ENCODE measurements at regions not wholly inside any gene's neighbourhood (a gene's known extent, or its start where the extent isn't known, plus 50 kb on each side); places are given as distances from the start of the nearest gene placed in this dataset.

DNA sequence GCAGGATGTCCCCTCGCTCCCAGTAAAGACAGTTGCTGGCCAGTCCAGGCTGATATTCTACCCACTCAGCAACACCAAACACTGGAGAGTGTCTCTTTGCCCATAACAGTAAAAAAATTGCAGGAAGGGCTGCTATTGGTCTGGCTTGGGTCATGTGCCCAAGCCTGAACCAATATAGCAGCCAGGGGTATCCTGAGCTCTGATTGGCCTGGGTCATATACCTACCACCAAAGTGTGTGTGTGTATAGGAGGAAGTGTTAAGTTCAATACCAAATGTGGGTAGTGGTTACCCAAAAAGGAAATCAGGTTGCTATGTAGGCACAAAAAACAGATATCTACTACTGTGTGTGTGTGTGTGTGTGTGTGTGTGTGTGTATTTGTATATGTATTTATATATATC is 373.2 kb downstream of the BCOR start:
- dilution Hi-C loops (cut with HindIII; ENCODE audit: low sequenced_read_pairs, unreplicated experiment), result no loop called here

More for the DNA sequence above, 373.2 kb downstream of the BCOR start:
- Histone ChIP-seq H3K9me1 (ENCODE audit: insufficient read depth, low read length) (no peaks in the 10 kb centered on the region), H3K4me1 (ENCODE audit: control insufficient read depth, insufficient read depth, low read length) (peaks cover 3% of the 10 kb centered on the region; the same call in 1 of the 2 replicates), H2AFZ (replicated peaks; ENCODE audit: low read length, poor library complexity) (no peak overlapping the region), H2BK20ac (ENCODE audit: low read depth, low read length) (no peak overlapping the region), H3K14ac (replicated peaks; ENCODE audit: low read depth, low read length) (no peak overlapping the region), H3K4ac (ENCODE audit: low read depth, low read length) (no peak overlapping the region), H3K79me1 (ENCODE audit: low read depth in 1 of 2, low read length in 2 of 2) (no peaks in the 10 kb centered on the region), H3K27ac (ENCODE audit: insufficient read depth, low read length) (no peak overlapping the region), H4K5ac (ENCODE audit: low read depth, low read length) (no peak overlapping the region), H4K8ac (ENCODE audit: low read depth in 2 of 2, low read length in 2 of 2) (no peak overlapping the region), H3K56ac (ENCODE audit: extremely low read depth, insufficient read depth, low read length) (no peak overlapping the region), H2BK120ac (ENCODE audit: low read depth, low read length) (no peak overlapping the region), H4K20me1 (ENCODE audit: insufficient read depth, low read length) (no peaks in the 10 kb centered on the region), H3K27me3 (ENCODE audit: control insufficient read depth, insufficient read depth, low read length) (peaks cover 30% of the 10 kb centered on the region), H2BK5ac (ENCODE audit: low read depth, low read length, poor library complexity, severe bottlenecking) (no peak overlapping the region), H3K36me3 (ENCODE audit: control insufficient read depth, insufficient read depth, low read length) (no peaks in the 10 kb centered on the region), H3K9me3 (ENCODE audit: control insufficient read depth, insufficient read depth, low read length) (peaks cover 2% of the 10 kb centered on the region; the same call in 1 of the 2 replicates), H3K18ac (ENCODE audit: low read depth, low read length) (no peak overlapping the region), H3K9ac (ENCODE audit: low read depth, low read length) (no peak overlapping the region), H3K4me3 (ENCODE audit: insufficient read depth, low read depth, low read length) (no peak overlapping the region), H2BK15ac (ENCODE audit: low read depth, low read length) (no peak overlapping the region), H3K23ac (ENCODE audit: low read depth, low read length) (no peak overlapping the region), H2AK5ac (ENCODE audit: low read depth, low read length) (no peak overlapping the region), H4K91ac (ENCODE audit: insufficient read depth, low read depth, low read length) (no peak overlapping the region), H2AK9ac (replicated peaks; ENCODE audit: low read depth, low read length, poor library complexity) (no peak overlapping the region), H3K4me2 (ENCODE audit: low read depth, low read length) (no peak overlapping the region)
- TF ChIP-seq MXI1 (IDR thresholded peaks at IDR 0.05; ENCODE audit: borderline replicate concordance, low read depth, low read length), result no peak
- TF ChIP-seq CEBPB (IDR thresholded peaks at IDR 0.05; ENCODE audit: low read depth, low read length), result no peak
- no peak for TF ChIP-seq SMC3 (IDR thresholded peaks at IDR 0.05; ENCODE audit: low read depth, low read length)
- TF ChIP-seq BHLHE40 (IDR thresholded peaks at IDR 0.05; ENCODE audit: low read depth, low read length), result no peak
- TF ChIP-seq USF2 (IDR thresholded peaks at IDR 0.05; ENCODE audit: low read depth, low read length), result peak; percentile 23; the same call in 1 of the 2 replicates
- TF ChIP-seq MAZ (IDR thresholded peaks at IDR 0.05; ENCODE audit: borderline replicate concordance, low read depth, low read length), result no peak
- in situ Hi-C loops (cut with MboI; ENCODE audit: low sequenced_read_pairs), result no loop called here
- CTCF ChIA-PET, result no interaction called here
- no TSS peak for BruUV-seq (replicated peaks)
- intact Hi-C loops (cut with micrococcal nuclease), result no loop called here
- POLR2A ChIA-PET (ENCODE audit: unreplicated experiment), result no interaction called here
- ATAC-seq (ENCODE audit: low read depth) (no peak), DNase-seq (no peak)
- WGBS, 2 experiments (ENCODE audit: extremely low coverage in 2 of 2, insufficient read length in 1 of 2), result no CpG with 5 or more reads among the region's 1 CpG

Measured in IMR-90 (cell line).